Keratinocyte (primary cell): ENCODE measurements at regions not wholly inside any gene's neighbourhood (a gene's known extent, or its start where the extent isn't known, plus 50 kb on each side); places are given as distances from the start of the nearest gene placed in this dataset.
"Not testable (repeated sequence)": the region's sequence is repeated elsewhere in the genome, so short reads cannot be mapped to it uniquely, and the experiment has no call there.

Source experiments
- DNase-seq: peaks from one replicate; pipeline ENCODE4 v3.0.0-alpha.2; 2011; ENCODE audit warnings: low read depth, missing footprints, low spot score
- FAIRE-seq: peaks from 2 replicates; lab custom pipeline; 2011; peaks lifted over from hg19 to GRCh38; lab: Jason Lieb, UNC
- H2AFZ ChIP-seq: 2 replicates; pipeline ENCODE4 v1.6.0; 2012; ENCODE audit warnings: low read length, control low read depth, inconsistent platforms; ENCODE audit not compliant: control insufficient read depth
- H3K27ac ChIP-seq: 2 replicates; pipeline ENCODE4 v1.5.1; 2011; ENCODE audit warnings: low read length; ENCODE audit not compliant: control insufficient read depth, insufficient read depth
- H3K27me3 ChIP-seq: 3 replicates; pipeline ENCODE4 v1.6.0; 2011; ENCODE audit warnings: low read length; ENCODE audit not compliant: control insufficient read depth, insufficient read depth; ENCODE audit errors: extremely low read depth
- H3K36me3 ChIP-seq, 2 experiments: 2 replicates in 1 of 2; 3 replicates in 1 of 2; pipeline ENCODE4 v1.5.1; 2011; ENCODE audit warnings: low read length in 2 of 2, mild to moderate bottlenecking in 1 of 2; ENCODE audit not compliant: control insufficient read depth in 2 of 2, insufficient read depth in 2 of 2; ENCODE audit errors: extremely low read depth in 1 of 2
- H3K4me1 ChIP-seq: 3 replicates; pipeline ENCODE4 v1.5.1; 2011; ENCODE audit warnings: low read length; ENCODE audit not compliant: control insufficient read depth, insufficient read depth; ENCODE audit errors: extremely low read depth
- H3K4me2 ChIP-seq: 3 replicates; pipeline ENCODE4 v1.6.0; 2011; ENCODE audit warnings: low read depth, low read length; ENCODE audit not compliant: control insufficient read depth, insufficient read depth; ENCODE audit errors: extremely low read depth
- H3K4me3 ChIP-seq, 3 experiments: fragments of 200-600 bp in 1 of 3; sonication (generic) in 1 of 3; 2 replicates in 2 of 3; 3 replicates in 1 of 3; pipeline ENCODE4 v1.5.1; 2011 to 2016; ENCODE audit warnings: low read length in 3 of 3, mild to moderate bottlenecking in 3 of 3, control low read depth in 2 of 3, inconsistent platforms in 1 of 3, low read depth in 1 of 3, mixed read lengths in 1 of 3, mixed run types in 1 of 3, moderate library complexity in 1 of 3; ENCODE audit not compliant: control insufficient read depth in 2 of 3, insufficient read depth in 2 of 3; ENCODE audit errors: extremely low read depth in 1 of 3
- H3K79me2 ChIP-seq: 2 replicates; pipeline ENCODE4 v1.6.0; 2012; ENCODE audit warnings: low read length; ENCODE audit not compliant: control insufficient read depth, insufficient read depth
- H3K9ac ChIP-seq: 3 replicates; pipeline ENCODE4 v1.6.0; 2011; ENCODE audit warnings: low read length; ENCODE audit not compliant: control insufficient read depth, insufficient read depth; ENCODE audit errors: extremely low read depth
- H3K9me1 ChIP-seq: 3 replicates; pipeline ENCODE4 v1.6.0; 2011; ENCODE audit warnings: low read length; ENCODE audit not compliant: control insufficient read depth, insufficient read depth; ENCODE audit errors: extremely low read depth
- H3K9me3 ChIP-seq: 2 replicates; pipeline ENCODE4 v1.5.1; 2012; ENCODE audit warnings: low read depth, low read length; ENCODE audit not compliant: control insufficient read depth
- H4K20me1 ChIP-seq: 3 replicates; pipeline ENCODE4 v1.6.0; 2011; ENCODE audit warnings: low read length; ENCODE audit not compliant: control insufficient read depth, insufficient read depth; ENCODE audit errors: extremely low read depth
- CTCF ChIP-seq, 3 experiments: IDR thresholded peaks in 1 of 3; conservative IDR thresholded peaks in 1 of 3; optimal IDR thresholded peaks in 1 of 3; 2 replicates in 2 of 3; 3 replicates in 1 of 3; pipeline versions ENCODE3 to v1.5.1; 2011; ENCODE audit warnings: low read length in 3 of 3, mild to moderate bottlenecking in 3 of 3, moderate library complexity in 2 of 3, control low read depth in 1 of 3, inconsistent platforms in 1 of 3; ENCODE audit not compliant: insufficient read depth in 2 of 3; ENCODE audit errors: extremely low read depth in 1 of 3
- EZH2 ChIP-seq: IDR thresholded peaks from one replicate; pipeline ENCODE4 v1.6.1; 2012; ENCODE audit warnings: inconsistent platforms, mild to moderate bottlenecking, low read length, moderate library complexity
- dilution Hi-C: fragments of 300-500 bp; cut with MboI; formaldehyde crosslinking; loops from one replicate; pipeline ENCODE4 v1.7.0; 2020; ENCODE audit warnings: low sequenced_read_pairs; ENCODE audit not compliant: extremely low pct_ligation_motif_present

GRCh38 chr5:17105744-17106418, 111.5 kb upstream of the BASP1 start:
- FAIRE-seq = peak; percentile 67
- dilution Hi-C loops = no loop called here
- H3K4me3 ChIP-seq = no peak overlapping the region
- no peaks in the 10 kb centered on the region for H4K20me1 ChIP-seq
- H3K9ac ChIP-seq = no peak overlapping the region
- DNase-seq = no peak
- no peaks in the 10 kb centered on the region for H3K9me3 ChIP-seq
- H3K36me3 ChIP-seq = no peaks in the 10 kb centered on the region
- no peaks in the 10 kb centered on the region for H3K79me2 ChIP-seq
- no peaks in the 10 kb centered on the region for H3K27me3 ChIP-seq
- TF ChIP-seq CTCF (optimal IDR thresholded peaks at IDR 0.05 in 1 of 3, IDR thresholded peaks at IDR 0.05 in 1 of 3, conservative IDR thresholded peaks at IDR 0.05 in 1 of 3; ENCODE audit: extremely low read depth in 1 of 3, insufficient read depth in 2 of 3, low read length in 3 of 3) (no peak), EZH2 (no peak)
- peaks cover 18% of the 10 kb centered on the region for H3K4me1 ChIP-seq
- peak overlapping the region; percentile 24 for H3K27ac ChIP-seq
- peak overlapping the region; percentile 66 for H3K4me2 ChIP-seq
- peak overlapping the region; percentile 56 for H2AFZ ChIP-seq
- H3K9me1 ChIP-seq = no peaks in the 10 kb centered on the region

GRCh38 chr5:17106521-17106920, 110.9 kb upstream of the BASP1 start:
- Histone ChIP-seq H3K27me3 (no peaks in the 10 kb centered on the region), H3K4me3 (no peak overlapping the region), H3K4me2 (no peak overlapping the region), H3K4me1 (peaks cover 18% of the 10 kb centered on the region), H3K9me1 (no peaks in the 10 kb centered on the region), H3K36me3 (no peaks in the 10 kb centered on the region), H3K27ac (no peak overlapping the region), H4K20me1 (no peaks in the 10 kb centered on the region), H2AFZ (no peak overlapping the region), H3K79me2 (no peaks in the 10 kb centered on the region), H3K9me3 (no peaks in the 10 kb centered on the region), H3K9ac (no peak overlapping the region)
- TF ChIP-seq CTCF (optimal IDR thresholded peaks at IDR 0.05 in 1 of 3, IDR thresholded peaks at IDR 0.05 in 1 of 3, conservative IDR thresholded peaks at IDR 0.05 in 1 of 3; ENCODE audit: extremely low read depth in 1 of 3, insufficient read depth in 2 of 3, low read length in 3 of 3) (no peak), EZH2 (no peak)
- FAIRE-seq (no peak), DNase-seq (no peak)
- dilution Hi-C loops = no loop called here

- H3K9ac ChIP-seq, H3K9me1 ChIP-seq, H3K36me3 ChIP-seq, H4K20me1 ChIP-seq, H3K27me3 ChIP-seq, H3K27ac ChIP-seq, dilution Hi-C loops, H3K9me3 ChIP-seq, H2AFZ ChIP-seq, H3K4me2 ChIP-seq, DNase-seq, FAIRE-seq, H3K79me2 ChIP-seq, H3K4me3 ChIP-seq: not testable (repeated sequence)
- H3K4me1 ChIP-seq = peaks cover 14% of the 10 kb centered on the region
These were observed 105.2 kb upstream of the BASP1 start for GRCh38 chr5:17112091-17112716.
